HG02840 (cell line): ENCODE measurements at regions not wholly inside any gene's neighbourhood (a gene's known extent, or its start where the extent isn't known, plus 50 kb on each side); places are given as distances from the start of the nearest gene placed in this dataset.

Source experiments
- ATAC-seq: cut with Tn5 transposase; IDR thresholded peaks from one replicate; pipeline ENCODE4 v1.9.1; 2021; ENCODE audit warnings: mild to moderate bottlenecking, moderate library complexity, moderate number of reproducible peaks; ENCODE audit not compliant: unreplicated experiment, low FRiP score

- no peak for ATAC-seq
Measured at GRCh38 chr5:61596265-61596664, 264.2 kb downstream of the ZSWIM6 start.

DNA sequence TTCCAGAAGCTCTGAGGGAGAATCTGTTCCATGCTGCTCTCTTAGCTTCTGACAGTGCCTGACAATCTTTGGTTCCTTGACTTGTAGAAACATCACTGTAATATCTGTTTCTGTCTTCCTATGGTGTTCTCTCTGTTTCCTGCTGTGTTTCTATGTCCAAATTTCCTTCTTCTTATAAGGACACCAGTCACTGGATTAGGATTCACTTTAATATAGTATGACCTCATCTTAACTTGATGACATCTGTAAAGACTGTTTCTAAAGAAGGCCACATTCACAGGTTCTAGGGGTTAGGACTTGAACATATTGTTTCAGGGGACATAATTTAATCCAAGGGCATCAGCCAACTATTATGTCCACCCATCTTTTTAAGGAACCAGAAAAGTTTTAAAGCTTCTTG, 265.6 kb downstream of the ZSWIM6 start:
- ATAC-seq = no peak

GRCh38 chr5:61598126-61598525, 266.1 kb downstream of the ZSWIM6 start:
- ATAC-seq = no peak

DNA sequence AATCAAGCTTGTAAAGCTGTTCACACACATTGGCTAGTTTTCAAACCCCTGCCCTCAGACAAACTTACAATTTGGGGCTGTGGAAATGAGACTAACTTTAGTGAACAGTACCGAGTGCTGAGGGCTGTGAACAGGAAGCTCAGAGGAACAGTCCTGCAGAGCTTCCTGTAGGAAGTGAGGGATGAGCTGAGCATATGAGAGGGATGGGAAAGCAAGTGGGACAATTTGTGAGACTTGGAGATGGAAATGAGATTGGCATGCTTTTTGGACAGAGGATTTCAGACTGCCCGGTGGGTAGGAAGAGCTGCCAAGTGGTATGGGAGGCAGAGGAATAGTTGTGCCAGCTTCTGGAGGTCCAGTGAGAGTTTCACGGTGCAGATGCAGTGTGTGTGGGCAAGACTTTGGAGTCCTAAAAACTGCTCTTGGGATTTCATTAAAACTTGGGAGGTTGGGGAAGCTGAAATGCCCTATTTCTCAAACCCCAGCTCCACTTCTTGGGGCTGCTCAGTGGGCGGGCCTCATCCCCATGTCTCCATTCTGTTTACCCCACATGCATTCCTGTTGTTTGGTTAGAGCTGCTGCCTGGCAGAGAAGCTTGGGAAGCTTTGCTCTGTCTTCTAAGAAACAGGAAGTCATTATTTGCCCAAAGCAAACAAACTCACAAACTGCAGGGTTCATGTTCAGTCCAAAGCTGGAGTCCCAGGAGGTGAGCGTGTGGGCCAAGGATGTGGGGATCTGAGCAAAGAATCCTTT, 267.5 kb downstream of the ZSWIM6 start:
- ATAC-seq = no peak

DNA sequence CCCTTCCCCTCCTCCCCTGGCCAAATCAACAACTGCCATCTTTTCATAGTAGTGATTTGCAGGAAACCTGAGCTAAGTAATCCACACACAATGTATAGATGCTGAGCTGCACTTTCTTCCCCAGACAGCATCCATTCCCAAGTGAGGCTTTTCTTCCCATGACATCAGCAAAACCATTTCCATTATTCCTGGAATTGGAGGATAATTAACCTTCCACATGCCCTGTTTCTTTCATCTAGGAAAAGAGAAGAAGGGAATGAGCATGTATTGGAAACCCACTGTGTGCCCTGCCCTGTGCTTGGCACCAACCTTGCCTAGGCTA, 268.0 kb downstream of the ZSWIM6 start:
- ATAC-seq = no peak

DNA sequence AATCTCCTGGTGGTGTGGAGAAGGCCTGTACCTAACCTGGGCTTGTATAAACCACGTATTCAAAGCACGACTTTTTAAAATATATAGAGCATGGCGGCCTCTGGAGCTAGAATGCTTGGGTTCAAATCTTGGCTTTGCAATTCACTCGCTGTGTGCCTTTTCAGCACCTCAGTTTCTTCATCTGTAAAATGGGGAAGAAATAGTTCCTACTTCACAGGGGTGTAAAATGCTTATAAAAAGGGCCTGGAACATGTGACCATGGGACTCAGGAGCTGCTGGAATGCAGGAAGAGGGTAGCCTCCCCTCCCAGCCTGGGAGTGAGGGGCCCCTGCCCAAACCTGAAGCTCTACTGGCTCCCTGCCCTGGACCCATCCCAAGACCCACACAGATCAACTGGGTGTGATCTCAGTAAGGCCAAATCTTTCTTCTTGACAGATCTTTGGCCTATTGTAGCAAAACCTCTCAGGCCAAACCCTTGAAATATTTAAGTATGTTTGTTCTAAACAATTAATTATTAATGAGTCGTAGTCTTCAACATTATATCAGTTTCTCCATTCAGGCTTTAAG, 269.0 kb downstream of the ZSWIM6 start:
- no peak for ATAC-seq

GRCh38 chr5:61603211-61603908, 271.3 kb downstream of the ZSWIM6 start:
- ATAC-seq = no peak

DNA sequence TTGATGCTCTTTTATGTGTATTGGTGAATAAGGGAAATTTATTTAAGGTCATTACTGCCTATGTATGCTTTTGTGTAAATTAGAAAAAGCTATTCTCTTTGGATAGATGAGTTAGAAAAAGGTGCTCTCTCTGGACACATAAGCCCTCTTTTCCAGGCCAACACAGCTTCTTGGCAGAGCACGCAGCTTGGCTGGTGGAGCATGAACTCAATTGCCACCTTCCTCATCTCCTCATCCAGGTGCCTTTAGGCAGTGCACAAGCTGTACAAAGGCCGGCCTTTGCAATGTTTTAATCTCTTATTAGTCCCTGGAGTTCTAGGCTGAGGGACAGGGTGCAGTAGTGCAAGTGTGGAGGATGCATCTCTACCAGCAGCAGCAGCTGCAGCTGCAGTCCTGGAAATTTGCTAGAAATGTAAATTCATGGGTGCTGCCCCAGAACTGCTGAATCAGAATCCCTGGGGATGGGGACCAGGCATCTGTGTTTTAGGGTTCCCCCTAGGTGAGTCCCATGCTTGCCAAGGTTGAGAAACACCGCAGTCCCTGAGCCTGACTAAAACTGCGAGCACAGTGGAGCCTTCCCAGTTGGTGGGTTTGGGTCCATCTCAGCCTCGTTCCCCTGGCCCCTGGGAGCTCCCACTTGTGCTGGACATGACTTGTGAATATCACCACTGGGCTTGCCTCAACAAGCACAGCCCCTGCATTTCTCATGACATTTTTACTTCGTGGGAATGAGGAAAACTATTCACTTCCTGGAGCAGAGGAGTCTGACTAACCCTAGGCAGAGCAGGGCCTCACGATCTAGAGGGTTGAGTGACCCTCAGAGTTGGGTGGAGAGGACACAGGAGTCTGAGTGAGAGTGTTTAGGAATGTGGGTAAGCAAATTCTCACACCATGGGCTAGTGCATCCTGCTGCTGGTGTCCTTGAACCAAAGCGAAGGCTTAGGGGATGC, 272.3 kb downstream of the ZSWIM6 start:
- ATAC-seq = no peak

DNA sequence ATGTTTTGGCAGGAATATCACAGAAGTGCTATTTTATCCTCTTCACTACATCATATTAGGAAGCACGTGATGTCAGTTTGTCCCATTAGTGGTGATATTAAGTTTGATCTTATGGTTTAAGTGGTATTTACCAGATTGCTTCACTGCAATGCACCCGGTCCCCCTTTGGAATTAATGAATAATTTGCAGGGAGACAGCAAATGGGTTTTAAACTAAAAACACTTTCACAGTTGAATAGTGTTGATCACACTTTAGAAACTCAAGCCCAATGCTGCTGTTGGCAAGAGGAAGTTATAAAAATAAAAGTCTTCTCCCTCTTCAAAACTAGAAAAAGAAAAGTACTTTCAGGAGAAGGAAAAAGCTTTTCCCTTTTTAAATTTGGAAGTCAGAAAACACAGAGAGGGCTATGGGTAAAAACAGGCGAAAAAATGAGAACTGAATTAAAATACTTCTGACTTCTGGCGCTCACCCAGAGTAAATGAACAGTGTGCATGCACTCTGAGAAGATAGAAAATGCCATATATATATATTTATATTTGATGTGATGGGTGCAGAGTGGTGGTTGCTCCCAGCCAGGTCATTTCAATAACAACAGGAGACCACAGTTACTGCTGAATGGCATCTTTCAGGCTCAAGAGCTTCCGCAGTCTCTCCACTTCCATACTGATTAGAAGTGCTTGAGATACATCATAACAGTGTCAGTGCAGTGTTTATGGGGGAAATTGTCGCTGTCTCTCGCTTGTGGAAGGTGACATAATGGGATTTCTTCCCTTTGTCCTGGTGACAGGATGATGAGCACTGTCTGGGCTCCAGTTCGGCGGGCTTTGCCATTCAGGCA, 278.0 kb downstream of the ZSWIM6 start:
- ATAC-seq = no peak

GRCh38 chr5:61610678-61611024, 278.6 kb downstream of the ZSWIM6 start:
- no peak for ATAC-seq

DNA sequence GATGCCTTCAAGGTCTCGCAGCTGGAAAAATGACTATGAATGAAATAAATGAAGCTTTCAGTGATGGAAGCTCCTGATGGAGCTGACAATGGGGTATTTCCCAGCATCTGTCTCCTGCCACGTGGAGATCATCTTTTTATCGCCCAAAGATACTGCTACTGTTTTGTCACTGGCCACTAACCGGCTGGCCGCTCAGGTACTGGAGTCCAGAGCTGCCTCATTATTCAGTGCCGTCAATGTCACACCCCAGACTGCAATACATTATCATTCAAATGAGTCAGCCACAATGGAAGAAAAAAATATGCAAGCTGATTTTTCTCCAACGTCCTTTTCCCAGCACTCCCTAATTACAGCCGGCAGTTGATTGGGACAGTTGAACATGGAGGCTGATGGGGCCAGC, 280.4 kb downstream of the ZSWIM6 start:
- no peak for ATAC-seq

GRCh38 chr5:61613679-61614078, 281.6 kb downstream of the ZSWIM6 start:
- no peak for ATAC-seq

GRCh38 chr5:61614606-61615005, 282.5 kb downstream of the ZSWIM6 start:
- ATAC-seq = no peak

DNA sequence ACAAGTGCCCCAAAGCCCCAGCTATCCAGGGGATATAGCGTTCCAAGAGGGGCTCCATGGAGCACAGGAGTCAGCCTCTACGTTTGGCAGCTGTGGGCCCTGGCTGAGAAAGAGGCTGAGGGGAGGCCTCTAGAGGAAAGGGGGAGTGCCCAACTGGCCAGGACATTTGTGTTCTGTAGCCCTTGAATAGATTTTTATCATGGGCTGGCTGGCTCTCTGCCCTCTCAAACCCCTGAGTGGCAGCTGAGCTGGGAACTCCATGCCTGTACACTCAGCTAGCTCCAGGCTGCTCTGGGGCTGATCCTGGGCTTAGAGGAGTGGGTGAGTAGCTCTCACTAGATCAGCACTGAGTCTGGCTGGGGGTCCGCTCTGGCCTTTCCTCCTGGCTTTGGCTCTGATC, 285.0 kb downstream of the ZSWIM6 start:
- ATAC-seq = no peak

GRCh38 chr5:61617995-61618525, 286.0 kb downstream of the ZSWIM6 start:
- no peak for ATAC-seq

- no peak for ATAC-seq
Measured at GRCh38 chr5:61618577-61618976, 286.5 kb downstream of the ZSWIM6 start.

- ATAC-seq = no peak
Measured at GRCh38 chr5:61619289-61619688, 287.2 kb downstream of the ZSWIM6 start.

DNA sequence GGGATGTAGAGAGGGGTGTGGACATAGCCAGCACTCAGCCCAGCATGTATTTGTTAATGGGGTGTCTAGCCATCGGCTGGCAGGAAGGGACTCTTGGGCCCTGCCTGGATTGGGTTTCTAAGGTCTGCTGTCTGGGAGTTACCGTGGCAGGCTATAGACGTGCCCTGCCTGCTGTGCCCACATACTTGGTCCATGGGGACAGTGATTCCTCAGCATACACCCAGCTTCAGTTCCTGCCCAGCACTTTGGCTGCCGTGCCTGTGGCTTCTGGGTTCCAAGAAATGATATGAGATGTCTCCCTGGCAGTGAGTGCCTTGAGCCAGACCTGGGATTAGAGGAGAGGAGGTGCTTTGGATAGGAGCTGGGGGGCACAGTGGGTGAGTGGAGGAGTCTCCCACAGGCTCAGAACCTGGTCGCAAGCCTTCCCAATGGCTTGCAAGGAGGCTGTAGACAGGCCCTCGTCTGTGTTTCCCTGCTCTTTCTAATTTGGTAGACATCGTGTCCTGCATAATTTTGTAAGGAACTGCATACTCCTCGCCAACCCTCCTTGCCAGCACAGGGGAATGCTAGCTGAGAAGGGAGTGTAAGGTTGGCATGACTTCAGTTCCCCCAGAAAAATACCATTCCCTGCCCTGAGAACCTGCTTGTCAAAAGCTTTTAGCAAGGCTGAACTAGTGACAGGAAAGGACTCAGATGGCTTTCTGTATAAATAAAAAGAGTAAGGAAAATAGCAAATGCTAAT, 287.9 kb downstream of the ZSWIM6 start:
- no peak for ATAC-seq

GRCh38 chr5:61620699-61621182, 288.7 kb downstream of the ZSWIM6 start:
- ATAC-seq = no peak
